Epidermal melanocyte (primary cell): ENCODE measurements at regions not wholly inside any gene's neighbourhood (a gene's known extent, or its start where the extent isn't known, plus 50 kb on each side); places are given as distances from the start of the nearest gene placed in this dataset.

Experiments used
- DNase-seq: peaks from one replicate; pipeline ENCODE4 v3.0.0; 2011; ENCODE audit warnings: low spot score; ENCODE audit not compliant: insufficient read length

DNA sequence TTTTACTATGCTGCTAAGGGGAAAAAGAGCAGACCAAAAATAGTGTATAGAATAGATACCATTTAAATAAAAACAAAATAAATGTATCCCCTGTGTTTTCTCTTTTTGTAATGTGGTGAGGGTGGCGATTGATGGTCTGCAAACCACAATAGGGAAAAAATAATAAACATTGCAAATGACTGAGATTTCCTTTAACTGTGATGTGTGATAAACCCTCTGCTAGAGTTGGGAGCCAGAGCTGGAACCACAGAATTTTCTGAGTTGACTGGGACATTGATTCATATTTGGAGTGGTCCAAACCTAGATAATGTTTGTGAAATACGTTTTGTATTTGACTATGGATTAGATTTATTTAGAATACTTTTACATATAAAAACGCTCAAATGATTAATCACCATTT is 70.6 kb upstream of the PTGFR start:
- DNase-seq: no peak

DNA sequence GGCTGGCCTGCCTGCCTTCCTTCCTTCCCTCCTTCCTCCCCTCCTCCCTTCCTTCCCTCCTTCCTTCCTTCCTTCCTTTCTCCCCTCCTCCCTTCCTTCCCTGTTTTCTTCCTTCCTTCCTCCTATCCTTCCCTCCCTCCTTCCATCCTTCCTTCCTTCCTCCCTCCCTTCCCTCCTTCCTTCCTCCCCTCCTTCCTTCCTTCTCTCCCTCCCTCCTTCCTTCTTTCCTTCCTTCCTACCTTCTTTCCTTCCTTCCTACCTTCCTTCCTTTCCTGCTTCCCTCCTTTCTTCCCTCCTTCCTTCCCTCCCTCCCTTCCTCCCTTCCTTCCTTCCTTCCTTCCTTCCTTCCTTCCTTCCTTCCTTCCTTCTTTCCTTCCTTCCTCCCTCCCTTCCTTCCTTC is 70.1 kb upstream of the PTGFR start:
- DNase-seq: no peak

DNA sequence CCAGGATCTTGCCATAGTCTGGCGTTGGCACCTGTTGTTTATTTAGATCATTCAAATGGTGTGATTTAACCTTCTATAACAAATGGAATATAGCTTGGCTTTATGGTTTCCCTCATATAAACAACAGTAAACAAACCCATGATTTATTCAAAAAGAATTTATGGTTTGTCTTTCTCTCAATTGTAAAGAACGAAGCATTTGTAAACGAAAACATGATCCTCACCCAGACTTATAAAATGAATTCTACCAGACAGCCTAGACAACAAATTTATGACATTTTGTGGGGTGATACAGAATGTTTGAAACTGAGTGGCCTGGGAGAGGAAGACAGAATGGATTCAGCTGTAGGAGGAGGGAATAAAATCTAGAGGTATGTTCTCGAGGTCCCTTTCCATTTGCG is 66.1 kb upstream of the PTGFR start:
- DNase-seq: no peak

DNA sequence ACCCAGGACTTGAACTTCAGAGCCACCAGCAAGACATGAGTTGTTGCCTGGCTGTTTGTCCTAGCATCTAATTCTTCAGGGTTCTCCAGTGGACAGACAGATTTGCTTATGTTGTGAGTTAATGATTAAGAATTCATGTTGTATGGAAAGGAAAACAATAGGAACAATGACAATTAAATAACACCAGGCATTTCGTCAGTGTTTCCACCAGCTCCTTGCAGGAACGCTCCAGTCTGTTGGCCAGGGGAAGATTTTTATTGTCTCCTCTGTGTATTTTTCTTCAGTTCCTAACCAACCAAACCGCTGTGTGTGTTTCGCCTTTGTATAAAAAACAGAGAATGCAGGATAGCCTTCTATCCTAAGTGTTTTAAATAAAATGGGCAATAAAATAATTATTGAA is 64.4 kb upstream of the PTGFR start:
- no peak for DNase-seq

DNA sequence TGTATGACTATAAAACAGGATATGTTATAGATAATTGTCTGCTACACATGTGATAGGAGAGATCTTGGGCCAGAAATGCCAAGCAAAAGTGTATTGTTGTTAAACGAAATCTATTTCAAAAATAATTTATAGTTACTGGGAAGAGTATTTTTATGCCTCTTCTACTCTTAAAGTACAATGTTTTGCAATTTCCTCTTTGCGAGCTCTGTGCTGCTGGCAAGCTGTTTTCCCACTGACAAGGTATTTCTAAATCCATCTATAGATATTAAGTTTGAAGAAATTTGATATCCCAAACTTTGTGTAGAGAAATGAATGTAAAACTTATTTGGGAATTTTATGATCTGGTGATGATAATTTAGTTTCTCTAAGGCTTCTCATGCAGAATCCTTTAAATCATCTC is 63.3 kb upstream of the PTGFR start:
- DNase-seq: no peak

DNA sequence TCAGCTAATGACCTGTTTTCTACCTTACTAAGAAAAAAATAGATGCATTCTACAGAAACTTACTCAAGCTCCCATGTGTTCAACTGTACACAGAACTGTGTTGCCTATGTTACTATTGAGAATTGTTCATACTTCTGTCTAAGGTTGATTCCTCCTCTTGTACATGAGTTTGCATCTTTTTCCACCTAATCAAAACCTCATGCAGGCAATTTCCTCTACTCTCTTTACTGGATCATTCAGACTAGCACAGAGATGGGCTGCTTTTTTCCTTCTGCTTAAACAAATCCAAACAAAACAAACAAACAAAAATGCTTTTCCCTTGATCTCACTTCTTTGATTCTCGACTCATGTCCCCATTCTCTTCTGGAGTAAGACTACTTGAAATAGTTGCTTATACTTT is 58.8 kb upstream of the PTGFR start:
- DNase-seq: no peak

DNA sequence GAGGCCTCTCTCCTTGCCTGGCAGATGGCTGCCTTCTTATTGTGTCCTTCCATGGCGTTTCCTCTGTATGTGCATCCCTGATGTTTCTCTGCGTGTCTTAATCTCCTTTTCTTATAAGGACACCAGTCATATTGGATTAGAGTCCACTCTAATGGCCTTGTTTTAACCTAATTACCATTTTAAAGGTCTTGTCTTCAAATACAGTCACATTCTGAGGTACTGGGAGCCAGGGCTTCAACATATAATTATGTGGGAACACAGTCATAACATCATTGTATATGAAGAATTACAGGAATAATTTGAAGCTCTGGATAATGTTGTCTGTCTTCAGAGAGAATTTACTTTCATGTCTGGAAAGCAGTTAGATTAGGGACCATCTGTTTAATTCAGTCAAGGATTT is 56.4 kb upstream of the PTGFR start:
- no peak for DNase-seq

DNA sequence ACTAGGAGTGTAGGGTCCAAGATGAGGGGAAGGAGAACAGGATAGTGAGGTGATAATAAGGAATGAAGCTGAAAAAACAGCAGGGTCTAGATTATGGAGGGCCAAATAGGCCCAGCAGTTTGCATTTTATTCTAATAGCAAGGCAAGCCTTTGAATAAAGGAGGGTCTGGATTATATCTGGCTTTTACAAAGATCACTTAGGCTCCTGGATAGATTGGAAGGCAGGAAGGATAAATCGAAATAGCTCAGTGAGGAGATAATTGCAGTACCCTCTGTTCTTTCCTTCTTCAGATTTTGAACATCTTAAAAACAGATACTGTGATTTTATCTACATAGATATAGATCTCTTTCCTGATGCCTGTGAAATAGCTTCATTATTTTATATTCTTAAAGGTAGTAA is 53.8 kb upstream of the PTGFR start:
- DNase-seq: no peak

DNA sequence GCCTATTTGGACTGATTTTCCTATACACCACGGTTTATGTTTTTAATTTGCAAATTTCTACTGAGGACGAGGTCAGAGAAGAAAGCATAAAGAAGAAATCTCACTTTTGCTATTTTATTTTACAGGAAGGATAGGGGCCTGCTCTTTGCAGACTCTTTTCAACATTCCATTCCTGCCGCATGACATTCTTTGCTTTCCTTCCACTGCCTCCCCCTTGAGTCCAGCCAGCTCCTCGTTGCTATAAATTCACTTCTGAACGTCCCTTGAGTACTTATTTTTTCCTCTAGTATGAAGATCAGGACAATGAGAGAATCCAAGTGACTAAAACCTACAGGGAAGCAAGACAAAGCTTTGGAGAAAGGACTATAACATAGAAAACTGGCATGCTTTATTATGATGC is 53.4 kb upstream of the PTGFR start:
- no peak for DNase-seq

DNA sequence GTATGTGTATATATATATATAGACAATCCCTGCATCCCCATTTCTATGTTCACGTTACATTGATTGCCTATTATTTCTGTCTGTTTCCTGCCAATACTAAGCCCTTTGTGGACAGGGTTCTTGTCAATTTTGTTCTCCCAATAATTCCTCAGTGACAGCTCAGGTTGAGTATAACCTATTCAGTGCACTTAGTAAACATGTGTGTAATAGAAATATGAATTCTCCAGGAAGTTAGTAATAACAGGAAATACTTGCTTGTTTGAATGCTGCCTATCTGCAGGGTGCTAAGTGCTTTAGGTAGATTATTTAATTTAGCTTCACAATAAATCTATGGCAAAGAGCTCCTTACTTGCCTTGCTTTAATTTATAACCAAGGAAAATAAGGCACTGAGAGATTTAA is 52.8 kb upstream of the PTGFR start:
- DNase-seq: no peak

DNA sequence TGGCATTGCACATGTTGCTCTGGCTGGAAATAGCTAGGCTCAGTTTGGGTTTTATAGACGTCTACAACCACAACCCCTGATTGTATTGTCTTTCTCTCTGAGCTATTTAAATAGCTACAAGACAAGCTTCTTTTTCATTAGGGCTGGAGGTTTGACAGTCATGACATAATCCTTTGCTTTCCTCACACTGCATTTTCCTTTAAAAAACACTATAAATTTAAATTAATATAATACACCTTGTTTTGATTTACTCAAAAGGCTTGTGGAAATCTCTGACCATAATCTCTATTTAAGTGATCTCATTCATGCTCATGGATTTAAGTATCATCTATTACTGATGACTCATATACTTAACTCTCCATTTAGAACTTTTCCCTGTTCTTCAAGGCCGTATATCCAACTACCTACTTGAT is 50.4 kb upstream of the PTGFR start:
- no peak for DNase-seq
